ENCODE measurements at regions not wholly inside any gene's neighbourhood (a gene's known extent, or its start where the extent isn't known, plus 50 kb on each side); places are given as distances from the start of the nearest gene placed in this dataset.
A peak's percentile ranks its signal among the peaks of the same experiment; 100 is the strongest.

- intact Hi-C loops (cut with micrococcal nuclease; ENCODE audit: unreplicated experiment) = no loop called here
- 14% methylated on average over 3 of the region's 3 CpGs for WGBS (ENCODE audit: low lambda C conversion rate)
- Histone ChIP-seq H2AFZ (ENCODE audit: low read length) (no peak overlapping the region), H3K4me2 (ENCODE audit: low read depth, low read length) (no peak overlapping the region), H3K4me3 (replicated peaks in 1 of 3; ENCODE audit: insufficient read depth in 1 of 3, low read depth in 2 of 3, low read length in 3 of 3) (no peak overlapping the region), H3K4me1 (ENCODE audit: insufficient read depth, low read length) (peaks cover 6% of the 10 kb centered on the region; the same call in 1 of the 2 replicates), H3K9me3 (ENCODE audit: low read length) (peaks cover 6% of the 10 kb centered on the region; the same call in 1 of the 2 replicates), H3K36me3 (replicated peaks in 1 of 2; ENCODE audit: control insufficient read depth in 1 of 2, insufficient read depth in 2 of 2, low read length in 2 of 2) (no peaks in the 10 kb centered on the region), H3K79me2 (ENCODE audit: insufficient read depth, low read length) (no peaks in the 10 kb centered on the region), H4K20me1 (ENCODE audit: insufficient read depth, low read length) (no peaks in the 10 kb centered on the region), H3K27me3 (ENCODE audit: control insufficient read depth in 1 of 2, insufficient read depth in 2 of 2, low read length in 2 of 2) (peaks cover 0 to 11% of the 10 kb centered on the region in 2 experiments; a peak in 1 of 5 replicates), H3K9ac (ENCODE audit: insufficient read depth, low read depth, low read length) (no peak overlapping the region), H3K27ac (ENCODE audit: extremely low read length, insufficient read depth, low read length) (no peak overlapping the region)
- CTCF ChIA-PET (ENCODE audit: low intra/inter-chr PET ratio, low total read pairs) = no interaction called here
- TF ChIP-seq ARHGAP35 (CRISPR knock-in tag; IDR thresholded peaks at IDR 0.05; ENCODE audit: borderline replicate concordance) (no peak), ZNF629 (CRISPR knock-in tag; conservative IDR thresholded peaks at IDR 0.05) (peak; percentile 56; the same call in 1 of the 2 replicates)
- DNase-seq (ENCODE audit: low spot score) (no peak), ATAC-seq (no peak), FAIRE-seq (no peak)
- in situ Hi-C loops (cut with HindIII; ENCODE audit: extremely low pct_ligation_motif_present, low pct_unique_long_range_greater_than_20kb) = loop anchor here (5.0 kb wide), 1 partner anchor 330 kb away; no protein-coding TSS in a partner anchor
- no TSS peak for BruUV-seq (replicated peaks)
- POLR2A ChIA-PET = no interaction called here
Observed at GRCh38 chr3:5052247-5052646, 69.8 kb upstream of the ARL8B start.

- Histone ChIP-seq H4K20me1 (ENCODE audit: insufficient read depth, low read length) (no peaks in the 10 kb centered on the region), H3K27ac (ENCODE audit: extremely low read length, insufficient read depth, low read length) (no peak overlapping the region), H3K9ac (ENCODE audit: insufficient read depth, low read depth, low read length) (no peak overlapping the region), H3K9me3 (ENCODE audit: low read length) (no peaks in the 10 kb centered on the region), H3K36me3 (replicated peaks in 1 of 2; ENCODE audit: control insufficient read depth in 1 of 2, insufficient read depth in 2 of 2, low read length in 2 of 2) (no peaks in the 10 kb centered on the region), H3K4me3 (replicated peaks in 1 of 3; ENCODE audit: insufficient read depth in 1 of 3, low read depth in 2 of 3, low read length in 3 of 3) (no peak overlapping the region), H2AFZ (ENCODE audit: low read length) (no peak overlapping the region), H3K4me1 (ENCODE audit: insufficient read depth, low read length) (peaks cover 6% of the 10 kb centered on the region; the same call in 1 of the 2 replicates), H3K79me2 (ENCODE audit: insufficient read depth, low read length) (no peaks in the 10 kb centered on the region), H3K4me2 (ENCODE audit: low read depth, low read length) (no peak overlapping the region), H3K27me3 (ENCODE audit: control insufficient read depth in 1 of 2, insufficient read depth in 2 of 2, low read length in 2 of 2) (peaks cover 0 to 11% of the 10 kb centered on the region in 2 experiments; a peak in 1 of 5 replicates)
- WGBS (ENCODE audit: low lambda C conversion rate) = 39% methylated on average over 7 of the region's 7 CpGs
- DNase-seq (ENCODE audit: low spot score) (no peak), ATAC-seq (no peak), FAIRE-seq (no peak)
- no TSS peak for BruUV-seq (replicated peaks)
- in situ Hi-C loops (cut with HindIII; ENCODE audit: extremely low pct_ligation_motif_present, low pct_unique_long_range_greater_than_20kb) (loop anchor here (5.0 kb wide), 1 partner anchor 331 kb away; no protein-coding TSS in a partner anchor), intact Hi-C loops (cut with micrococcal nuclease; ENCODE audit: unreplicated experiment) (no loop called here)
- ChIA-PET POLR2A (no interaction called here), CTCF (ENCODE audit: low intra/inter-chr PET ratio, low total read pairs) (no interaction called here)
- no peak for TF ChIP-seq CENPBD1 (CRISPR knock-in tag; IDR thresholded peaks at IDR 0.05; ENCODE audit: borderline replicate concordance, low read depth)
- TF ChIP-seq ZBTB7B (CRISPR knock-in tag; IDR thresholded peaks at IDR 0.05) = no peak
- TF ChIP-seq ZBTB42 (CRISPR knock-in tag; IDR thresholded peaks at IDR 0.05) = no peak
- no peak for TF ChIP-seq SOX6 (IDR thresholded peaks at IDR 0.05)
- TF ChIP-seq SOX6 (CRISPR knock-in tag; IDR thresholded peaks at IDR 0.05) = no peak
- TF ChIP-seq TRIM24 (CRISPR knock-in tag; IDR thresholded peaks at IDR 0.05) = no peak
- no peak for TF ChIP-seq NFATC3 (CRISPR knock-in tag; IDR thresholded peaks at IDR 0.05)
- no peak for TF ChIP-seq ZBTB46 (CRISPR knock-in tag; IDR thresholded peaks at IDR 0.05; ENCODE audit: borderline replicate concordance)
- TF ChIP-seq FIP1L1 (IDR thresholded peaks at IDR 0.05; ENCODE audit: borderline replicate concordance, insufficient read depth, low read depth, low read length) = no peak
- no peak for TF ChIP-seq SRSF1 (optimal IDR thresholded peaks at IDR 0.05; ENCODE audit: low read depth, low read length)
- TF ChIP-seq GATAD2A (CRISPR knock-in tag; IDR thresholded peaks at IDR 0.05) = no peak
- no peak for TF ChIP-seq ZNF136 (CRISPR knock-in tag; IDR thresholded peaks at IDR 0.05; ENCODE audit: low read depth)
- no peak for TF ChIP-seq PAWR (CRISPR knock-in tag; IDR thresholded peaks at IDR 0.05; ENCODE audit: borderline replicate concordance)
- TF ChIP-seq RXRB (CRISPR knock-in tag; IDR thresholded peaks at IDR 0.05; ENCODE audit: borderline replicate concordance) = no peak
- no peak for TF ChIP-seq NFIC (IDR thresholded peaks at IDR 0.05; ENCODE audit: low read length)
Observed at GRCh38 chr3:5053021-5053831, 68.9 kb upstream of the ARL8B start.
